ENCODE measurements at regions not wholly inside any gene's neighbourhood (a gene's known extent, or its start where the extent isn't known, plus 50 kb on each side); places are given as distances from the start of the nearest gene placed in this dataset.

- no peak overlapping the region for H3K27ac ChIP-seq (ENCODE audit: low read depth, low read length)
- no peaks in the 10 kb centered on the region for H3K27me3 ChIP-seq (ENCODE audit: insufficient read depth, low read length)
- H3K9me3 ChIP-seq (ENCODE audit: low read depth, low read length), result no peaks in the 10 kb centered on the region
These were observed 404.2 kb upstream of the PMFBP1 start for GRCh38 chr16:72576189-72576588.

GRCh38 chr16:72569677-72570076, 397.7 kb upstream of the PMFBP1 start:
- no peaks in the 10 kb centered on the region for H3K9me3 ChIP-seq (ENCODE audit: low read depth, low read length)
- no peaks in the 10 kb centered on the region for H4K20me1 ChIP-seq (ENCODE audit: insufficient read depth, low read length)
- no peak overlapping the region for H3K4me2 ChIP-seq (ENCODE audit: insufficient read depth, low read length)
- H3K4me1 ChIP-seq (ENCODE audit: insufficient read depth, low read length), result no peaks in the 10 kb centered on the region
- no peak for TF ChIP-seq CTCF (IDR thresholded peaks at IDR 0.05; ENCODE audit: extremely low read depth, low read depth, low read length)
- H3K36me3 ChIP-seq (ENCODE audit: insufficient read depth, low read length), result no peaks in the 10 kb centered on the region
- H3K4me3 ChIP-seq (ENCODE audit: insufficient read depth, low read length), result no peak overlapping the region
- no peaks in the 10 kb centered on the region for H3K27me3 ChIP-seq (ENCODE audit: insufficient read depth, low read length)
- no peak overlapping the region for H3K27ac ChIP-seq (ENCODE audit: low read depth, low read length)
- no peak overlapping the region for H2AFZ ChIP-seq (ENCODE audit: low read length)
- H3K79me2 ChIP-seq (ENCODE audit: insufficient read depth, low read length), result no peaks in the 10 kb centered on the region
- no peak for DNase-seq (ENCODE audit: insufficient read length, low spot score, missing footprints)

More at GRCh38 chr16:72576189-72576588, 404.2 kb upstream of the PMFBP1 start:
- no peak for DNase-seq (ENCODE audit: insufficient read length, low spot score, missing footprints)
- no peaks in the 10 kb centered on the region for H3K36me3 ChIP-seq (ENCODE audit: insufficient read depth, low read length)
- H4K20me1 ChIP-seq (ENCODE audit: insufficient read depth, low read length), result no peaks in the 10 kb centered on the region
- no peak overlapping the region for H3K4me3 ChIP-seq (ENCODE audit: insufficient read depth, low read length)
- TF ChIP-seq CTCF (IDR thresholded peaks at IDR 0.05; ENCODE audit: extremely low read depth, low read depth, low read length), result no peak
- H3K4me2 ChIP-seq (ENCODE audit: insufficient read depth, low read length), result no peak overlapping the region
- H3K79me2 ChIP-seq (ENCODE audit: insufficient read depth, low read length), result no peaks in the 10 kb centered on the region
- no peaks in the 10 kb centered on the region for H3K4me1 ChIP-seq (ENCODE audit: insufficient read depth, low read length)
- no peak overlapping the region for H2AFZ ChIP-seq (ENCODE audit: low read length)

GRCh38 chr16:72568502-72568901, 396.5 kb upstream of the PMFBP1 start:
- Histone ChIP-seq H3K79me2 (ENCODE audit: insufficient read depth, low read length) (no peaks in the 10 kb centered on the region), H3K4me2 (ENCODE audit: insufficient read depth, low read length) (no peak overlapping the region), H4K20me1 (ENCODE audit: insufficient read depth, low read length) (no peaks in the 10 kb centered on the region), H3K27ac (ENCODE audit: low read depth, low read length) (no peak overlapping the region), H3K4me3 (ENCODE audit: insufficient read depth, low read length) (no peak overlapping the region), H3K27me3 (ENCODE audit: insufficient read depth, low read length) (no peaks in the 10 kb centered on the region), H3K4me1 (ENCODE audit: insufficient read depth, low read length) (no peaks in the 10 kb centered on the region), H3K9me3 (ENCODE audit: low read depth, low read length) (no peaks in the 10 kb centered on the region), H3K36me3 (ENCODE audit: insufficient read depth, low read length) (no peaks in the 10 kb centered on the region), H2AFZ (ENCODE audit: low read length) (no peak overlapping the region)
- no peak for TF ChIP-seq CTCF (IDR thresholded peaks at IDR 0.05; ENCODE audit: extremely low read depth, low read depth, low read length)
- no peak for DNase-seq (ENCODE audit: insufficient read length, low spot score, missing footprints)

- Histone ChIP-seq H2AFZ (ENCODE audit: low read length) (peak overlapping the region; percentile 27), H3K27me3 (ENCODE audit: insufficient read depth, low read length) (no peaks in the 10 kb centered on the region), H3K4me3 (ENCODE audit: insufficient read depth, low read length) (no peak overlapping the region), H3K9me3 (ENCODE audit: low read depth, low read length) (no peaks in the 10 kb centered on the region), H3K79me2 (ENCODE audit: insufficient read depth, low read length) (no peaks in the 10 kb centered on the region), H3K27ac (ENCODE audit: low read depth, low read length) (no peak overlapping the region), H3K36me3 (ENCODE audit: insufficient read depth, low read length) (no peaks in the 10 kb centered on the region), H3K4me2 (ENCODE audit: insufficient read depth, low read length) (no peak overlapping the region), H4K20me1 (ENCODE audit: insufficient read depth, low read length) (no peaks in the 10 kb centered on the region), H3K4me1 (ENCODE audit: insufficient read depth, low read length) (no peaks in the 10 kb centered on the region)
- no peak for TF ChIP-seq CTCF (IDR thresholded peaks at IDR 0.05; ENCODE audit: extremely low read depth, low read depth, low read length)
- no peak for DNase-seq (ENCODE audit: insufficient read length, low spot score, missing footprints)
These were observed 394.2 kb upstream of the PMFBP1 start for GRCh38 chr16:72566174-72566573.
